Astrocyte (in vitro differentiated cells and primary cell): ENCODE measurements at regions not wholly inside any gene's neighbourhood (a gene's known extent, or its start where the extent isn't known, plus 50 kb on each side); places are given as distances from the start of the nearest gene placed in this dataset.

Source experiments
- DNase-seq: peaks from one replicate; pipeline ENCODE4 v3.0.0-alpha.2; 2010; ENCODE audit warnings: low read depth
- FAIRE-seq: peaks from 2 replicates; lab custom pipeline; 2011; peaks lifted over from hg19 to GRCh38; lab: Jason Lieb, UNC
- H2AFZ ChIP-seq: 2 replicates; pipeline ENCODE4 v1.6.0; 2012; ENCODE audit warnings: low read depth, low read length, inconsistent platforms
- H3K27ac ChIP-seq: 2 replicates; pipeline ENCODE4 v1.5.1; 2011; ENCODE audit warnings: low read depth, low read length, inconsistent platforms
- H3K27me3 ChIP-seq: 2 replicates; pipeline ENCODE4 v1.6.0; 2011; ENCODE audit warnings: low read length, inconsistent platforms; ENCODE audit not compliant: insufficient read depth
- H3K36me3 ChIP-seq: 2 replicates; pipeline ENCODE4 v1.5.1; 2011; ENCODE audit warnings: low read length, inconsistent platforms; ENCODE audit not compliant: insufficient read depth
- H3K4me1 ChIP-seq: 2 replicates; pipeline ENCODE4 v1.5.1; 2011; ENCODE audit warnings: low read length, inconsistent platforms; ENCODE audit not compliant: insufficient read depth
- H3K4me2 ChIP-seq: 2 replicates; pipeline ENCODE4 v1.6.0; 2012; ENCODE audit warnings: low read length, inconsistent platforms
- H3K4me3 ChIP-seq: 2 replicates; pipeline ENCODE4 v1.5.1; 2011; ENCODE audit warnings: low read depth, mild to moderate bottlenecking, low read length, inconsistent platforms; ENCODE audit not compliant: insufficient read depth
- H3K79me2 ChIP-seq: 2 replicates; pipeline ENCODE4 v1.6.0; 2012; ENCODE audit warnings: mild to moderate bottlenecking, low read length, inconsistent platforms; ENCODE audit not compliant: insufficient read depth
- H3K9ac ChIP-seq: 2 replicates; pipeline ENCODE4 v1.6.0; 2012; ENCODE audit warnings: mild to moderate bottlenecking, low read length, inconsistent platforms
- H3K9me3 ChIP-seq: 2 replicates; pipeline ENCODE4 v1.5.1; 2012; ENCODE audit warnings: low read depth, mild to moderate bottlenecking, low read length, inconsistent platforms; ENCODE audit not compliant: insufficient read depth
- H4K20me1 ChIP-seq: 2 replicates; pipeline ENCODE4 v1.6.0; 2012; ENCODE audit warnings: low read length, inconsistent platforms; ENCODE audit not compliant: insufficient read depth
- H3K27ac Mint-ChIP-seq: one replicate; pipeline ENCODE4 v1.8.0; 2021; ENCODE audit warnings: mild to moderate bottlenecking, mixed read lengths; ENCODE audit not compliant: unreplicated experiment
- H3K27me3 Mint-ChIP-seq: one replicate; pipeline ENCODE4 v1.8.0; 2021; ENCODE audit warnings: low read depth, mixed read lengths; ENCODE audit not compliant: unreplicated experiment
- H3K36me3 Mint-ChIP-seq: one replicate; pipeline ENCODE4 v1.8.0; 2021; ENCODE audit warnings: low read depth, mixed read lengths; ENCODE audit not compliant: unreplicated experiment
- H3K4me1 Mint-ChIP-seq: one replicate; pipeline ENCODE4 v1.8.0; 2021; ENCODE audit warnings: low read depth, mixed read lengths; ENCODE audit not compliant: unreplicated experiment
- H3K4me3 Mint-ChIP-seq: one replicate; pipeline ENCODE4 v1.8.0; 2021; ENCODE audit warnings: mild to moderate bottlenecking, moderate library complexity, mixed read lengths; ENCODE audit not compliant: unreplicated experiment
- H3K9me3 Mint-ChIP-seq: one replicate; pipeline ENCODE4 v1.8.0; 2021; ENCODE audit warnings: mild to moderate bottlenecking, mixed read lengths; ENCODE audit not compliant: unreplicated experiment
- EZH2 ChIP-seq: IDR thresholded peaks from 2 replicates; pipeline ENCODE4 v1.6.1; 2012; ENCODE audit warnings: mild to moderate bottlenecking, low read length, inconsistent platforms; ENCODE audit not compliant: insufficient read depth
- TF ChIP-seq, protein P1 (sequence below): IDR thresholded peaks from 2 replicates; pipeline ENCODE4 v1.5.1; 2011; ENCODE audit warnings: low read depth, mild to moderate bottlenecking, inconsistent platforms, low read length, moderate library complexity; ENCODE audit not compliant: insufficient read depth

DNA sequence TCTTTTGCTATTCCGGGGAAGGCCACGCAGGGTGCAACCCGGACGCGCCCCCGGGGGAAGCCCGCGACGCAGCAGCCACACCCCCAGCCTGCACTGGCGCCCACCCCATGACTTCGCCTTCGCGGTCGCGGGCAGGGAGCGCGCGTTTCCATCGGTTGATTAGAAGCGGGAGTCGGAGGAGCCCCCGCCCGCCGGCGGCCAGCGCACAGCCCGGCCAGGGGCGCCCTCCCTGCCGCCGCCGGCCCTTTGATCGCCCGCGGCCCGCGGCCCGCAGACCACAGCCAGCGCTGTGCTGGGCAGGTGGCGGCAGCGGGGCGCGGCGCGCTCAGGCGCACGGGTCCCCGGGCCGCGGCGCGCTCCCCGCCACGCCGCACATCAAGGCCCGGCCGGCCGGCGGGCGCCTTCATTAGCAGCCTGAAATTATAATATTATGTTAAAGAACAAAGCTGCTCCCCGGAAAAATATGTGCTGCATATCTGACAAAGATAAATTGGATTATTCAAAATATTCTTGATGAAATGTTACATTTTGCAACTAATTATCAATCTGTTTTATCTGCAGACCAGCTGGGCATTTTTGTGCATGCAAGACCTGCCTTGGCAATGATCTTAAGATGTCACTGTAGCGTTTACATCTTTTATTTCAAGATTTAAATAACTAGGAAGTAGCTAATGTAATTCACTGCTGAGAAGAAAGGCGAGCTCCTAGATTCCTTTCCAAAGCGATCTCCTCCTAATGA is 160.7 kb upstream of the MKI67 start:
- H3K36me3 Mint-ChIP-seq = no peaks in the 10 kb centered on the region
- Histone ChIP-seq H3K9me3 (peaks cover 1% of the 10 kb centered on the region), H3K79me2 (no peaks in the 10 kb centered on the region), H3K4me1 (no peaks in the 10 kb centered on the region), H4K20me1 (no peaks in the 10 kb centered on the region), H3K9ac (no peak overlapping the region), H3K27me3 (peaks cover 4% of the 10 kb centered on the region), H3K36me3 (no peaks in the 10 kb centered on the region), H3K27ac (no peak overlapping the region), H2AFZ (no peak overlapping the region), H3K4me3 (no peak overlapping the region), H3K4me2 (no peak overlapping the region)
- peaks cover 26% of the 10 kb centered on the region for H3K9me3 Mint-ChIP-seq
- FAIRE-seq (no peak), DNase-seq (no peak)
- no peak for TF ChIP-seq EZH2
- TF ChIP-seq, protein P1, sequence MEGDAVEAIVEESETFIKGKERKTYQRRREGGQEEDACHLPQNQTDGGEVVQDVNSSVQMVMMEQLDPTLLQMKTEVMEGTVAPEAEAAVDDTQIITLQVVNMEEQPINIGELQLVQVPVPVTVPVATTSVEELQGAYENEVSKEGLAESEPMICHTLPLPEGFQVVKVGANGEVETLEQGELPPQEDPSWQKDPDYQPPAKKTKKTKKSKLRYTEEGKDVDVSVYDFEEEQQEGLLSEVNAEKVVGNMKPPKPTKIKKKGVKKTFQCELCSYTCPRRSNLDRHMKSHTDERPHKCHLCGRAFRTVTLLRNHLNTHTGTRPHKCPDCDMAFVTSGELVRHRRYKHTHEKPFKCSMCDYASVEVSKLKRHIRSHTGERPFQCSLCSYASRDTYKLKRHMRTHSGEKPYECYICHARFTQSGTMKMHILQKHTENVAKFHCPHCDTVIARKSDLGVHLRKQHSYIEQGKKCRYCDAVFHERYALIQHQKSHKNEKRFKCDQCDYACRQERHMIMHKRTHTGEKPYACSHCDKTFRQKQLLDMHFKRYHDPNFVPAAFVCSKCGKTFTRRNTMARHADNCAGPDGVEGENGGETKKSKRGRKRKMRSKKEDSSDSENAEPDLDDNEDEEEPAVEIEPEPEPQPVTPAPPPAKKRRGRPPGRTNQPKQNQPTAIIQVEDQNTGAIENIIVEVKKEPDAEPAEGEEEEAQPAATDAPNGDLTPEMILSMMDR = no peak
- peaks cover 63% of the 10 kb centered on the region for H3K27me3 Mint-ChIP-seq
- H3K4me1 Mint-ChIP-seq = no peaks in the 10 kb centered on the region
- H3K4me3 Mint-ChIP-seq = no peak overlapping the region
- H3K27ac Mint-ChIP-seq = no peak overlapping the region

DNA sequence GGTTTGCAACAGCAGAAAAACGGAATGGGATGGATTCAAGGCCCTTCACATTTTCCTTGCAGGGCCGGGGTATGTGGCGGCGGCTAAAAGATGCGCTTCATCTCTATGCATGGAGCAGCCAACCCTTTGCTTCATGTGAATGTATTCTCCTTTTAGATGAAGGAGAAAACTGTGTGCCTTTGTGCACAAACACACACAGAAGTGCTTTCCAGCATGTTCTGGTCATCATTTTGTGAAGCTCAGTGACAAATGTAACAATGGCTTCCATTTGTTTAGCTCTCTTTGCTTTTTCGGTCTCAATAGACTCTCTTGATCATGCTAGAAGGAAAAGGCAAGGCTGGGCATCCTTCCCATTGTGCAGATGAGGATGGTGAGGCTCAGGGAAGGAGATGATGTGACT is 161.7 kb upstream of the MKI67 start:
- Histone ChIP-seq H3K27me3 (peaks cover 4% of the 10 kb centered on the region), H3K9me3 (peaks cover 3% of the 10 kb centered on the region), H3K36me3 (no peaks in the 10 kb centered on the region), H4K20me1 (no peaks in the 10 kb centered on the region), H3K79me2 (no peaks in the 10 kb centered on the region), H3K9ac (no peak overlapping the region), H3K27ac (no peak overlapping the region), H3K4me3 (no peak overlapping the region), H3K4me2 (no peak overlapping the region), H2AFZ (no peak overlapping the region), H3K4me1 (no peaks in the 10 kb centered on the region)
- Mint-ChIP-seq H3K27me3 (peaks cover 68% of the 10 kb centered on the region), H3K4me1 (no peaks in the 10 kb centered on the region), H3K9me3 (peaks cover 29% of the 10 kb centered on the region), H3K27ac (no peak overlapping the region), H3K4me3 (no peak overlapping the region), H3K36me3 (no peaks in the 10 kb centered on the region)
- no peak for DNase-seq
- TF ChIP-seq, protein P1 = no peak
- FAIRE-seq = no peak

DNA sequence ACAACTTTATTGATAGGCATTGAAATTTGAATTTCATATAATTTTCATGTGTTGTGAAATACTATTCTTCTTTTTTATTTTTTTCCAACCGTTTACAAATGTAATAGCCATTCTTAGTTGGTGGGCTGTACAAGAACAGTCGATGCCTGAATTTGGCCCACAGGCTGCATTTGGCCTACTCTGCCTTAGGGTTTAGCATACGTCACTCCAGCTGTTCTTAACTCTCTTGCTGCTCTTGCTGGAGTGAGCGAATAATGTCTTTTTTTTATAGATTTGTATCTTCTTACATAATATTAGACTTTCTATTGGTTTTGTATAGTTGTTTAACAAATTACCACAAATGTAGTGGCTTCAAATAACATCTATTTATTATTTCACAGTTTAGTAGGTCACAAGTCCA is 163.4 kb upstream of the MKI67 start:
- Histone ChIP-seq H3K4me1 (no peaks in the 10 kb centered on the region), H3K9me3 (peaks cover 3% of the 10 kb centered on the region), H3K27ac (no peak overlapping the region), H4K20me1 (no peaks in the 10 kb centered on the region), H3K27me3 (peaks cover 4% of the 10 kb centered on the region), H3K4me3 (no peak overlapping the region), H3K79me2 (no peaks in the 10 kb centered on the region), H3K36me3 (no peaks in the 10 kb centered on the region), H2AFZ (no peak overlapping the region), H3K9ac (no peak overlapping the region), H3K4me2 (no peak overlapping the region)
- H3K27me3 Mint-ChIP-seq = peaks cover 68% of the 10 kb centered on the region
- peaks cover 27% of the 10 kb centered on the region for H3K9me3 Mint-ChIP-seq
- FAIRE-seq (no peak), DNase-seq (no peak)
- no peaks in the 10 kb centered on the region for H3K36me3 Mint-ChIP-seq
- no peaks in the 10 kb centered on the region for H3K4me1 Mint-ChIP-seq
- TF ChIP-seq, protein P1 = no peak
- no peak for TF ChIP-seq EZH2
- H3K27ac Mint-ChIP-seq = no peak overlapping the region
- no peak overlapping the region for H3K4me3 Mint-ChIP-seq
